Heart right ventricle (tissue), 16 donors: ENCODE measurements at regions not wholly inside any gene's neighbourhood (a gene's known extent, or its start where the extent isn't known, plus 50 kb on each side); places are given as distances from the start of the nearest gene placed in this dataset.

Experiments used
- ATAC-seq, 8 donors: fragments of 200-7000 bp; cut with Tn5 transposase; one replicate each; pipeline ENCODE4 v1.9.1; 2020; ENCODE audit warnings: mild to moderate bottlenecking in 8 of 8, moderate library complexity in 8 of 8, moderate number of reproducible peaks in 1 of 8
- DNase-seq, 2 donors: peaks; one replicate each; pipeline ENCODE4 v3.0.0-alpha.2; 2020
- H3K27ac ChIP-seq, 10 donors: fragments of 200-600 bp; sonication (generic) in 2 of 10; one replicate each; pipeline versions ENCODE4 v1.5.0 to v1.8.0; 2020 to 2022; ENCODE audit warnings: mild to moderate bottlenecking in 3 of 10
- H3K27me3 ChIP-seq, 7 donors: fragments of 200-600 bp; one replicate each; pipeline ENCODE4 v1.8.0; 2021 to 2022; ENCODE audit warnings: mild to moderate bottlenecking in 2 of 7
- H3K36me3 ChIP-seq, 9 donors: fragments of 200-600 bp; sonication (generic) in 1 of 9; one replicate each; pipeline versions ENCODE4 v1.5.0 to v1.8.0; 2020 to 2022; ENCODE audit warnings: mild to moderate bottlenecking in 2 of 9
- H3K4me1 ChIP-seq, 9 donors: fragments of 200-600 bp; sonication (generic) in 1 of 9; one replicate each; pipeline versions ENCODE4 v1.5.0 to v1.8.0; 2020 to 2022; ENCODE audit warnings: mild to moderate bottlenecking in 4 of 9
- H3K4me3 ChIP-seq, 10 donors: fragments of 200-600 bp; sonication (generic) in 2 of 10; one replicate each; pipeline versions ENCODE4 v1.5.0 to v1.8.0; 2020 to 2022; ENCODE audit warnings: mild to moderate bottlenecking in 7 of 10, moderate library complexity in 2 of 10
- H3K9me3 ChIP-seq, 11 donors: fragments of 200-600 bp in 10 of 11; sonication (generic) in 2 of 11; one replicate each; pipeline versions ENCODE4 v1.5.0 to v1.8.0; 2013 to 2022; ENCODE audit warnings: mild to moderate bottlenecking in 2 of 11, control low read depth in 1 of 11, moderate library complexity in 1 of 11
- WGBS, 2 donors: extraction: QIAGEN DNeasy Blood & Tissue Kit; methylation state at CpG; one replicate each; pipeline ENCODE4 v1.1.7; 2013; ENCODE audit warnings: inconsistent platforms in 1 of 2; 5-methylcytosine and 5-hydroxymethylcytosine counted together
- intact Hi-C, 10 donors: fragments of 100-400 bp; cut with DNase I; formaldehyde crosslinking; loops; one replicate each; pipeline versions ENCODE4 v1.11.1 to v1.14.2; 2022
- TF ChIP-seq, protein P1 (sequence below), 9 donors: fragments of 200-600 bp; sonication (generic) in 2 of 9; IDR thresholded peaks; one replicate each; pipeline versions ENCODE4 v1.5.0 to v1.8.0; 2021 to 2022; ENCODE audit warnings: antibody characterized with exemption in 9 of 9, mild to moderate bottlenecking in 5 of 9, moderate library complexity in 1 of 9
- donor health status: Arrhythmogenic right ventricular cardiomyopathy.
- donor health status: ischemic (EF 13 %, LVEDD 7.1; RV severe dilation, severe dysfunction).
- donor health status: healthy with polysubstance abuse.
- donor health status: DM: no; HTN: yes; CAD: no.
- donor health status: DM: no; HTN: no; CAD: no.
- donor health status: ischemic (EF 25% LVEDD 6.9; RV normal size, moderate dysfunction).
- donor health status: ischemic (EF 25% LVEDD 5.7; RV mildly dilated, moderate dysfunction).
- donor health status: healthy.
- donor health status: DM: yes; HTN: yes; CAD: no.
- donor health status: Ischemic cardiomyopathy.
- donor health status: ischemic (EF 35%, LVEDD 5.7; RV mildly dilated, moderate dysfunction).
- donor health status: nonischemic (EF 11% LVEDD 7.7; RV severe dilation, severe dysfunction).
- donor health status: DM: yes; HTN: yes; CAD: no.
- donor health status: PGD.
- donor health status: ischemic (EF 29% LVEDD 5.4; RV normal size, mild dysfunction).
- donor health status: nonischemic (EF 23%, LVEDD 6.1; RV moderate dilation, normal function).

- TF ChIP-seq, protein P1, sequence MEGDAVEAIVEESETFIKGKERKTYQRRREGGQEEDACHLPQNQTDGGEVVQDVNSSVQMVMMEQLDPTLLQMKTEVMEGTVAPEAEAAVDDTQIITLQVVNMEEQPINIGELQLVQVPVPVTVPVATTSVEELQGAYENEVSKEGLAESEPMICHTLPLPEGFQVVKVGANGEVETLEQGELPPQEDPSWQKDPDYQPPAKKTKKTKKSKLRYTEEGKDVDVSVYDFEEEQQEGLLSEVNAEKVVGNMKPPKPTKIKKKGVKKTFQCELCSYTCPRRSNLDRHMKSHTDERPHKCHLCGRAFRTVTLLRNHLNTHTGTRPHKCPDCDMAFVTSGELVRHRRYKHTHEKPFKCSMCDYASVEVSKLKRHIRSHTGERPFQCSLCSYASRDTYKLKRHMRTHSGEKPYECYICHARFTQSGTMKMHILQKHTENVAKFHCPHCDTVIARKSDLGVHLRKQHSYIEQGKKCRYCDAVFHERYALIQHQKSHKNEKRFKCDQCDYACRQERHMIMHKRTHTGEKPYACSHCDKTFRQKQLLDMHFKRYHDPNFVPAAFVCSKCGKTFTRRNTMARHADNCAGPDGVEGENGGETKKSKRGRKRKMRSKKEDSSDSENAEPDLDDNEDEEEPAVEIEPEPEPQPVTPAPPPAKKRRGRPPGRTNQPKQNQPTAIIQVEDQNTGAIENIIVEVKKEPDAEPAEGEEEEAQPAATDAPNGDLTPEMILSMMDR (IDR thresholded peaks at IDR 0.05): no peak
- Histone ChIP-seq H3K27ac (no peak overlapping the region), H3K4me3 (no peak overlapping the region), H3K36me3 (no peaks in the 10 kb centered on the region), H3K4me1 (peaks cover 0 to 11% (median 4%) of the 10 kb centered on the region in 9 donors), H3K27me3 (no peaks in the 10 kb centered on the region), H3K9me3 (no peaks in the 10 kb centered on the region)
- DNase-seq (no peak), ATAC-seq (no peak)
- WGBS, 2 donors: 80% methylated on average over 5 of the region's 5 CpGs
- intact Hi-C loops: no loop called here
These were observed 426.0 kb downstream of the FUT8 start for GRCh38 chr14:65838565-65838964.

- H3K27ac ChIP-seq: no peak overlapping the region
- H3K36me3 ChIP-seq: no peaks in the 10 kb centered on the region
- 47 to 55% methylated on average over 6 of the region's 6 CpGs for WGBS, 2 donors
- peaks cover 0 to 11% (median 4%) of the 10 kb centered on the region in 9 donors for H3K4me1 ChIP-seq
- DNase-seq (peak in 1 of 2 donors; percentile 11), ATAC-seq (peak in 6 of 8 donors; percentile 65 to 88 (median 76))
- no peak overlapping the region for H3K4me3 ChIP-seq
- H3K9me3 ChIP-seq: no peaks in the 10 kb centered on the region
- intact Hi-C loops: no loop called here
- TF ChIP-seq, protein P1 (IDR thresholded peaks at IDR 0.05): no peak
- no peaks in the 10 kb centered on the region for H3K27me3 ChIP-seq
These were observed 427.7 kb downstream of the FUT8 start for GRCh38 chr14:65840118-65840751.

- H3K9me3 ChIP-seq: no peaks in the 10 kb centered on the region
- no peak overlapping the region for H3K4me3 ChIP-seq
- intact Hi-C loops: no loop called here
- peaks cover 0 to 11% (median 4%) of the 10 kb centered on the region in 9 donors for H3K4me1 ChIP-seq
- WGBS, 2 donors: 80 to 88% methylated on average over 1 of the region's 1 CpG
- H3K36me3 ChIP-seq: no peaks in the 10 kb centered on the region
- no peak overlapping the region for H3K27ac ChIP-seq
- H3K27me3 ChIP-seq: no peaks in the 10 kb centered on the region
- no peak for DNase-seq
- no peak for ATAC-seq
- TF ChIP-seq, protein P1 (IDR thresholded peaks at IDR 0.05): no peak
These were observed 428.3 kb downstream of the FUT8 start for GRCh38 chr14:65840786-65841185.

- no peak overlapping the region for H3K4me3 ChIP-seq
- TF ChIP-seq, protein P1 (IDR thresholded peaks at IDR 0.05): no peak
- peaks cover 0 to 27% (median 0%) of the 10 kb centered on the region in 9 donors for H3K4me1 ChIP-seq
- intact Hi-C loops: no loop called here
- H3K27me3 ChIP-seq: no peaks in the 10 kb centered on the region
- DNase-seq: no peak
- no peaks in the 10 kb centered on the region for H3K36me3 ChIP-seq
- 82 to 89% methylated on average over 2 of the region's 2 CpGs for WGBS, 2 donors
- peak overlapping the region in 1 of 10 donors; percentile 69 for H3K27ac ChIP-seq
- H3K9me3 ChIP-seq: no peaks in the 10 kb centered on the region
- no peak for ATAC-seq
These were observed 433.8 kb downstream of the FUT8 start for GRCh38 chr14:65846196-65846868.
